AG08396 (cell line): ENCODE measurements at regions not wholly inside any gene's neighbourhood (a gene's known extent, or its start where the extent isn't known, plus 50 kb on each side); places are given as distances from the start of the nearest gene placed in this dataset.

Experiments
- DNase-seq: peaks from one replicate; pipeline ENCODE4 v3.0.0; 2012; ENCODE audit warnings: low spot score, mixed read lengths

GRCh38 chr20:10954137-10954840, 280.5 kb upstream of the JAG1 start:
- DNase-seq, result no peak

DNA sequence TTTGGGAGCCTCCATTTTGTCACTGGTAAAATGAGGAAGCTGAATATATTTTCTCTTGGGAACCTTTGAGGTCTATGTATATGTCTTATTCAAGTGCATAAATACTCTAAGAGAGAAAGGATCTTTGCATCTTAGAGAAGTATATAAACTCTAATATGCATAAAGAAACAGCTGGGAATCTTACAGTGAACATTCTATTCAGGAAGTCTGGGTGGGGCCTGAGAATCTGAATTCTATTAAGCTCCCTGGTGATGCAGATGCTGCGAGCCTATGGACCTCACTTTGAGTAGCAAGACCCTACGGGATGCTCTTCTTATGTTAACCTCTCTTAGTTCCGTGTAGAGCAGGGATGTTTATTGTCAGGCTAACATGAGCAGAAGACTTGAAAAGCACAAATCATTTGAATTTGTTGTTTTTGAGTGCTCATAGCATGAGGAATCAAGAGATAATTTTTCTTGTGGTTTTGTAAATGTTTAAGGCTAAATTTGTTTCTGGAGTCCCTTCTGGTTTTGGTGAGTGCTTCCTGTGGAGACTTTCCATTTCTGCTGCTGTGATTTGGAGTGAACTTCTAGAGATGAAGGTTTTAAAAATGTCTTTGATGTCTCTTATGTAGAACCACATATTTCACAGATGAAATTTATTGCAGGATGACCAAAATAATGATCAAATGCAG, 281.2 kb upstream of the JAG1 start:
- no peak for DNase-seq

DNA sequence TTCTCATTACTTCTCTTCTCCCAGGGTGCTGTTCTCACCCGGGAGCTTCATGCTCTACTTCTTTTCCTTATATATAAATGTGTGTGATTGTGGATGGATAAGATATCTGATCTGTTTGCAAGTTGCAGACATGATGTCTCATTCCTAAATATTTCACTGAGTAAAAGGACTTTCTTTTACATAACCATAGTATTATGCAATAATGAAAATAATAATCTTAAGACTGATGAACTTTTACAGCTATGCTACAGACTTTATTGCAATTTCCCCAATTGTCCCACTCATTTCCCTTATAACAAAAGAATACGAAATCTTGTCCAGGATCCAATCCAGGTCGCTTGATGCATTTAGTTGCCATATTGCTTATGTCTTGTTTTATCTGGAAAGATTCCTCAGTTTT, 284.5 kb upstream of the JAG1 start:
- no peak for DNase-seq

DNA sequence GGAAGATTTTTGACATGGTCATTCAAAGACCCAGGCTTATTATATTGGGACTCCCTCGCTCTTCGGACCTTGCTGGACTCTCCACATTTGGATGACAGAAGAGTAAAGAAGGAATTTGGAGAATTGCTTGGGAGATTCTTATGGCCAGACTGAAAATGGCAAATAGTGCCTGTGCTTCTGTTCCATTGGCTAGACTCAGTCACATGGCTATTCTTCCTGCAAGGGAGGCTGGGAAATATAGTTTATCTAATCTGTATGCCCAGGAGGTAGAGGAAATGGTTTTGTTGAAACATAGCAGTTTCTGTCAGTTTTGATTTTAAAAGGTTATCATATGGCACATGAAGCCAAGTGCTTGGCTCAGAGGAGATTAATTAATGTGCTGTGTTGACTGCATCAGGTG, 286.6 kb upstream of the JAG1 start:
- no peak for DNase-seq

DNA sequence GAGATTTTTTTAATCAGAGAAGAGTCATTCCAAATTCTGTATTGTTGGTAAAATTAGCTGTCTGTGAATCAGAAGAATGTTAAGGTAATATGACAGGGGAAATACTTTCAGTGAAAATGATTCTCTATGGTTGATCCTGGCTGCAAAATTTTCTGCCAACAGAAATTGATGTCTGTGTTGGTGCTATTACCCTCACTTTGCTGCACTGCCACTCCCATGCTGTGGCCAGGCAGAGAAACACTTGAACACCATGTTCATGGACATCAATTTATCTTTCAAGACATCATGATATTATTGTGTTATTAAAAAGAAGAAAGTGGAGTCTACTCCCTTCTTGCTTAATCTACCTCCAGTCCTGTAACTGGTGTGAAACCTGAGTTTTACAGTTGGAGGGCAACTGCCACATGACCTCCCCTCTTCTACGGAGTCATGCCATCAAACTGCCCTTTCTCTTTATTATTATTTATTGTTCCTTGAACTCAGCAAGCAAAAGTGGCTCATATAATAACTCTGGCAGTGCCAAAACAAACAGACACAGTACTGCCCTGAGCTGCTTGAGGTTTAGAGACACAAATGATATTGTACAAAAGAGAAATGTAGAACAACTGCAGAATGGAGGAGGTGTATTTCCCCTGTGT, 288.0 kb upstream of the JAG1 start:
- DNase-seq, result no peak

GRCh38 chr20:10962937-10963336, 289.1 kb upstream of the JAG1 start:
- DNase-seq, result no peak

- no peak for DNase-seq
Measured at GRCh38 chr20:10963717-10964266, 290.0 kb upstream of the JAG1 start.

GRCh38 chr20:10965936-10966470, 292.2 kb upstream of the JAG1 start:
- no peak for DNase-seq

DNA sequence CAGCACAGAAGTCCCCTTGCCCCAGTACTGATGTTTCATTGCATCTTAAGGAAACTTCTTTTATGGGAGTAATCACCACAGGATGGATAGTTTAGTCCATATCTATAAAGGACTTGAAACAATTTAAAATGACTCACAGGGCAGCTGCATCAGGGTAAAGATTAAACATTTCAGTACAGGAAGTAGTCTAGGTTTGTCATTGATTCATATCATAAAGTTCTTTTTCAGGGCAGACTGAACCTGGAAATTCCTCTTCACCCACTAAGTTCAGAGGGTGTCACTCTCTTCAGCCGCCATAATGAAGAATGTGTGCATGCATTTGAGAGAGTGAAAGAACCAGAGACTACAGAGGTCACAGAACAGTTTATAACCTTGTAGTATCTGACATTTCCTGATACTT, 296.3 kb upstream of the JAG1 start:
- no peak for DNase-seq

- no peak for DNase-seq
Measured at GRCh38 chr20:10971096-10971495, 297.3 kb upstream of the JAG1 start.

DNA sequence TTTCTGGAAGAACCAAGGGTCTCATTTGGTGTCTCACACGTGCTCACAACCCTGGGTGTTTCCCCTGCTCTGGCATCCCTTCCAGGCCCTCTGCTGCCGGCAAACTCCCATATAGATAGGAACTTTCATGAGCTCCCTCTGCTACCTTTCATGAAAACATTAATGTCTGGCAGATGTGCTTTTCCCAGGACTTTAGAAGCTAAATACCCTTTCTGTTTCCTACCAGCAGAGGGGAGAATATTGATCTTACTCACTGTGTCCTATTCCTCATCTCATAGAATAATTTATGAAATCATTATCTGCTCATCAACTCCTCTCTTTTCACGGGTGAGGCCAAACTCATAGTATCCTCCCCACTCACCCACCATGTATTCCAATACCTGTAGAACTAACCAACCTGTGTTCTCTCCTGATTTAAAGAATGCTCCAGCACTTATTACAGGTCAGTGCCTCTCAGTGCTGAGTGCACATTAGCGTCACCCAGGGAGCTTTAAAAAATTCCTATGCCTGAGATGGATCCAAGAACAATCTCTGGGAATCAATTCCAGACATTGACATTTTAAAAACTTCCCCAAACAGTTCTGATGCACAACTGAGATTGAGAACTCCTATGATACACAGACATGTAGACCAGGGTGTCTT, 298.5 kb upstream of the JAG1 start:
- no peak for DNase-seq

GRCh38 chr20:10976051-10976450, 302.3 kb upstream of the JAG1 start:
- no peak for DNase-seq

DNA sequence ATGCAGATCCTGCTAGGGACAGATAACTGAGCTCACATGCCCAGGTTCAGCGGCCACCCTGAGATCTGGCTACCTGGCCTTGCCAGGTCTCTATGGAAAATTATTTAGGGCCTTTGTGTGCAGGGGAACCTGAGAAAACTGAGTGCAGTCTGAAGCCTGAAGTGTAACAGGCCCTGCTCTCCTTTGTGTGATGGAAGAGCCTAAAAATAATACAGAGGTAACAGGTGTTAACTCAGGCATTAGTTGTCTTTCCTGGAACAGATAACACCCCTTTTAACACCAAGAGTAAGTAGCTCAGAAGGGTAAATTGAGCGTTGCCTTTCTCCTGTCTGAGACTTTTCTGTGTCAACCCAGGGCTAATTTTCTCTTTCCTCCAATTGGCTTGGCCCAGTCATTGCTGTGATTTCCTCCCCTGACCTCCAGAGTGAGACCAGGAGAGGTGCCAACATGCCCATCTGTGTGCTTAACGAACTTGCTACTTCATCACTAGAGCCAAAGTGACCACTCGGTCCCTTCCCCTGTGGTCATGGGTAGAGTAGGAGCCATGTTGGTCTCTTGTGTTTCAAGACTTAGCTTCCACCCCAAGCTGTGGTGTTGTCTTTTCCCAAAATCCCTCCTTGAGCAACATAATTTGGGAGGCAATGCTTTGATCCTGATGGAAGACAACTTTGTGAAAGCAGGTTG, 304.4 kb upstream of the JAG1 start:
- no peak for DNase-seq

DNA sequence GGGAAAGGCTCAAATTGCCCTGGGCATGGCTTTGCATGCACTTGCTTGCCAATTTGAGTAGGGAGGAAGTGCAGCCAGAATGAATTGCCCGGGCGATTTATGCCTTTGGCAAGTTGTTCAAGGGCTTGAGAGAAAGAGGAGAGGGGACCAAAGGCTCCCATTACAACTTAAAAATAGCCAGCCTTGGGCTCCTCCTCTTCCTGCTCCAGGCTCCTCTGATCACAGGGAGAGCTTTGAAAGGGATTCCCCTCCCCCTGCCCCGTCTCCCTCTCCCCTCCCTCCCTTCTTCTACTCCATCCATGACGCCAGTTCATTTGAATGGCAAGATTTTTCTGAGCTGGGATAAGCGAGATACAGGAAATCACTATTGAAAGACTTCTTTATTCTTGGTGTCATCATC, 304.9 kb upstream of the JAG1 start:
- DNase-seq, result no peak

- peak; percentile 80 for DNase-seq
Measured at GRCh38 chr20:10982692-10983091, 308.9 kb upstream of the JAG1 start.

GRCh38 chr20:10984294-10984693, 310.5 kb upstream of the JAG1 start:
- no peak for DNase-seq

- no peak for DNase-seq
Measured at GRCh38 chr20:10984913-10985312, 311.1 kb upstream of the JAG1 start.

GRCh38 chr20:10985536-10985935, 311.7 kb upstream of the JAG1 start:
- peak; percentile 7 for DNase-seq

GRCh38 chr20:10986586-10986985, 312.8 kb upstream of the JAG1 start:
- DNase-seq, result no peak

DNA sequence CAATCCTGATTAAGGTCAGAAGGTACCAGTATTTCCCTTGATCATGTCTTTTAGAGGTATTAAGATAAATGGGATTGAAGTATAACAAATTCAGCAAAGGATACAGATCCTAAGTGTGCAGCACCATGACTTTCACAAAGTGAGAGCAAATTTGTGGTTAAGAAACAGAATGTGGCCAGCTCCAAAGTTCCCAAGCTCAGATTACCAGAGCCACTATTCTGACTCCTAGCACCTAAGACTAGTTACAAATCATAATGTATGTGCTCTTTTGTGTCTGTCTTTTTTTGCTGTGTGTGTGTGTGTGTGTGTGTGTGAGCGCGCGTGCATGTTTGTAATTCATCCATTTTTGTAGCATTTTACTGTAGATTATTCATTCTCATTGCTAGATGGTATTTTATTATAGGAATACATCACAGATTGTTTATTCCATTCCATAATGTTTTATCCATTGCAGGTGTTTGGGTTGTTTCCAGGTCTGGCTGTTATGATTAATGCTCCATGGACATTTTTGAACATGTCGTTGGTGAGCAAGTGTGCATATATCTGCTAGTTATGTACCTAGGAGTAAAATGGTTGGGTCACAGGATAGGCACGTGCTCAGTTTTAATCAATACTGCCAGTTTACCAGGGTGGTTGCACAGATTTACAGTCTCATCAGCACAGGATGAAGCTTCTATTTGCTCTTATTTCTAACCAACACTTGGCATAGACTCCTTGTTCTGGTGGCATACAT, 314.0 kb upstream of the JAG1 start:
- DNase-seq, result no peak
